Endothelial cell of umbilical vein (primary cell): ENCODE measurements at regions not wholly inside any gene's neighbourhood (a gene's known extent, or its start where the extent isn't known, plus 50 kb on each side); places are given as distances from the start of the nearest gene placed in this dataset.
"Not testable (repeated sequence)": the region's sequence is repeated elsewhere in the genome, so short reads cannot be mapped to it uniquely, and the experiment has no call there.

ENCODE experiments used
- BruUV-seq: library from RNA; stranded (reverse); fragments of 400-500 nt; replicated peaks from 2 replicates; lab custom pipeline; 2021; lab: Mats Ljungman, UMichigan
- CTCF ChIA-PET: fragments of 300-600, 350-600 bp; sonication (Branson Sonifier 250); formaldehyde crosslinking; loops from one replicate; lab custom pipeline; 2021; ENCODE audit warnings: antibody characterized with exemption, inconsistent platforms; lab: Charles Lee
- POLR2A ChIA-PET: fragments of 300-600, 350-600 bp; sonication (Branson Sonifier 250); formaldehyde crosslinking; loops from one replicate; lab custom pipeline; 2021; ENCODE audit warnings: antibody characterized with exemption, inconsistent platforms; lab: Charles Lee
- DNase-seq: peaks from one replicate; pipeline ENCODE4 v3.0.0-alpha.2; 2011; ENCODE audit warnings: low read depth, low spot score
- FAIRE-seq: peaks from 2 replicates; lab custom pipeline; 2011; peaks lifted over from hg19 to GRCh38; lab: Jason Lieb, UNC
- H2AFZ ChIP-seq: 2 replicates; pipeline ENCODE4 v1.6.0; 2012; ENCODE audit warnings: low read depth, low read length, control low read depth, inconsistent platforms
- H3K27ac ChIP-seq: 2 replicates; pipeline ENCODE4 v1.5.1; 2011; ENCODE audit warnings: low read depth, mild to moderate bottlenecking, control low read depth, low read length, moderate library complexity; ENCODE audit not compliant: insufficient read depth
- H3K27me3 ChIP-seq, 2 experiments: 2 replicates each; pipeline versions ENCODE4 v1.6.0 to v1.6.1; 2011; ENCODE audit warnings: low read length in 2 of 2, mixed read lengths in 1 of 2; ENCODE audit not compliant: control insufficient read depth in 2 of 2, insufficient read depth in 2 of 2
- H3K36me3 ChIP-seq, 2 experiments: 2 replicates in 1 of 2; 3 replicates in 1 of 2; pipeline ENCODE4 v1.5.1; 2011; ENCODE audit warnings: low read length in 2 of 2, mild to moderate bottlenecking in 1 of 2, moderate library complexity in 1 of 2; ENCODE audit not compliant: control insufficient read depth in 2 of 2, insufficient read depth in 2 of 2; ENCODE audit errors: extremely low read depth in 1 of 2
- H3K4me1 ChIP-seq: 3 replicates; pipeline ENCODE4 v1.5.1; 2011; ENCODE audit warnings: mild to moderate bottlenecking, low read length; ENCODE audit not compliant: control insufficient read depth, insufficient read depth; ENCODE audit errors: extremely low read depth
- H3K4me2 ChIP-seq: 2 replicates; pipeline ENCODE4 v1.6.1; 2011; ENCODE audit warnings: low read length, control low read depth, mixed read lengths; ENCODE audit not compliant: insufficient read depth
- H3K4me3 ChIP-seq, 3 experiments: fragments of 200-600 bp in 1 of 3; sonication (generic), shearing (Covaris generic) in 1 of 3; replicated peaks in 1 of 3; 2 replicates each; pipeline ENCODE4 v1.5.1; 2011 to 2016; ENCODE audit warnings: control low read depth in 3 of 3, low read length in 3 of 3, mild to moderate bottlenecking in 2 of 3, inconsistent platforms in 1 of 3, low read depth in 1 of 3, moderate library complexity in 1 of 3; ENCODE audit not compliant: insufficient read depth in 1 of 3
- H3K79me2 ChIP-seq: 2 replicates; pipeline ENCODE4 v1.6.0; 2012; ENCODE audit warnings: low read length, inconsistent platforms; ENCODE audit not compliant: control insufficient read depth, insufficient read depth
- H3K9ac ChIP-seq: replicated peaks from 2 replicates; pipeline ENCODE3; 2011; ENCODE audit warnings: low read length, control low read depth; ENCODE audit not compliant: insufficient read depth; ENCODE audit errors: extremely low read depth
- H3K9me1 ChIP-seq: replicated peaks from 3 replicates; pipeline ENCODE4 v1.6.0; 2011; ENCODE audit warnings: mild to moderate bottlenecking, low read length; ENCODE audit not compliant: control insufficient read depth, insufficient read depth; ENCODE audit errors: extremely low read depth
- H3K9me3 ChIP-seq: replicated peaks from 2 replicates; pipeline ENCODE4 v1.5.1; 2012; ENCODE audit warnings: low read length, inconsistent platforms; ENCODE audit not compliant: control insufficient read depth, insufficient read depth
- H4K20me1 ChIP-seq: replicated peaks from 2 replicates; pipeline ENCODE3; 2011; ENCODE audit warnings: mild to moderate bottlenecking, low read length; ENCODE audit not compliant: control insufficient read depth, insufficient read depth; ENCODE audit errors: extremely low read depth
- CTCF ChIP-seq, 2 donors: IDR thresholded peaks; 1 replicate in 1 of 2; 2 replicates in 1 of 2; pipeline ENCODE4 v1.5.1; 2011; ENCODE audit warnings: low read length in 2 of 2, mild to moderate bottlenecking in 2 of 2, moderate library complexity in 2 of 2, control low read depth in 1 of 2, inconsistent platforms in 1 of 2, low read depth in 1 of 2; ENCODE audit not compliant: insufficient read depth in 1 of 2; ENCODE audit errors: extremely low read depth in 1 of 2
- EZH2 ChIP-seq: IDR thresholded peaks from 2 replicates; pipeline ENCODE4 v1.6.1; 2012; ENCODE audit warnings: borderline replicate concordance, low read depth, mild to moderate bottlenecking, moderate library complexity, low read length, inconsistent platforms; ENCODE audit not compliant: severe bottlenecking
- FOS ChIP-seq: IDR thresholded peaks from 2 replicates; pipeline ENCODE4 v1.6.1; 2011; ENCODE audit warnings: mild to moderate bottlenecking, low read length, moderate library complexity, borderline replicate concordance; ENCODE audit not compliant: insufficient read depth
- GATA2 ChIP-seq: IDR thresholded peaks from 2 replicates; pipeline ENCODE4 v1.7.0; 2011; ENCODE audit warnings: low read depth, mild to moderate bottlenecking, moderate library complexity, mixed read lengths, low read length; ENCODE audit not compliant: insufficient read length, insufficient read depth
- JUN ChIP-seq: IDR thresholded peaks from 2 replicates; pipeline ENCODE4 v1.6.1; 2011; ENCODE audit warnings: borderline replicate concordance, low read depth; ENCODE audit not compliant: insufficient read length, insufficient read depth
- MAX ChIP-seq: IDR thresholded peaks from 2 replicates; pipeline ENCODE4 v1.6.1; 2011; ENCODE audit not compliant: insufficient read depth, insufficient read length
- MYC ChIP-seq: IDR thresholded peaks from one replicate; pipeline ENCODE4 v1.6.1; 2011; ENCODE audit warnings: mild to moderate bottlenecking, low read depth, low read length
- POLR2A ChIP-seq: IDR thresholded peaks from 2 replicates; pipeline ENCODE4 v1.6.1; 2012; ENCODE audit warnings: low read depth, mild to moderate bottlenecking, control low read depth, low read length
- POLR2AphosphoS5 ChIP-seq: IDR thresholded peaks from 2 replicates; pipeline ENCODE4 v1.6.1; 2012; ENCODE audit warnings: low read depth, mild to moderate bottlenecking, control low read depth, low read length, moderate library complexity; ENCODE audit not compliant: insufficient read depth
- dilution Hi-C: fragments of 300-500 bp; cut with MboI; formaldehyde crosslinking; loops from one replicate; pipeline ENCODE4 v1.15.0; 2019; ENCODE audit warnings: low sequenced_read_pairs; ENCODE audit not compliant: extremely low pct_ligation_motif_present
- intact Hi-C: fragments of 100-400 bp; cut with micrococcal nuclease; formaldehyde crosslinking; loops from one replicate; pipeline ENCODE4 v1.10.0; 2022

- dilution Hi-C loops (no loop called here), intact Hi-C loops (no loop called here)
- H2AFZ ChIP-seq = no peak overlapping the region
- no TSS peak for BruUV-seq
- DNase-seq (no peak), FAIRE-seq (no peak)
- no peak for TF ChIP-seq CTCF (IDR thresholded peaks at IDR 0.05; ENCODE audit: extremely low read depth in 1 of 2, insufficient read depth in 1 of 2, low read depth in 1 of 2, low read length in 2 of 2)
- no peak for TF ChIP-seq MAX
- no peak for TF ChIP-seq EZH2
- TF ChIP-seq JUN = no peak
- no peak for TF ChIP-seq POLR2AphosphoS5
- TF ChIP-seq POLR2A = no peak
- no peak for TF ChIP-seq FOS
- no peak for TF ChIP-seq MYC
- no peak for TF ChIP-seq GATA2
- H3K9ac ChIP-seq = no peak overlapping the region
- no peaks in the 10 kb centered on the region for H3K79me2 ChIP-seq
- no peak overlapping the region for H3K27ac ChIP-seq
- no peaks in the 10 kb centered on the region for H3K4me1 ChIP-seq
- no peaks in the 10 kb centered on the region for H3K9me3 ChIP-seq
- no peak overlapping the region for H3K4me2 ChIP-seq
- H4K20me1 ChIP-seq = no peaks in the 10 kb centered on the region
- H3K9me1 ChIP-seq = no peaks in the 10 kb centered on the region
- CTCF ChIA-PET = interaction anchor here (1.8 kb wide), 1 partner anchor 24 kb away, joined by 10 read pairs; no protein-coding TSS in a partner anchor
- POLR2A ChIA-PET = no interaction called here
- no peaks in the 10 kb centered on the region for H3K36me3 ChIP-seq
- no peaks in the 10 kb centered on the region for H3K27me3 ChIP-seq
- no peak overlapping the region for H3K4me3 ChIP-seq
Observed at GRCh38 chr7:4607311-4607729, 74.8 kb upstream of the FOXK1 start.

- H2AFZ ChIP-seq, BruUV-seq, H3K4me3 ChIP-seq, H3K9me3 ChIP-seq, H3K4me2 ChIP-seq, DNase-seq, H3K27ac ChIP-seq, dilution Hi-C loops, H3K9ac ChIP-seq, POLR2A ChIA-PET, FAIRE-seq, H3K9me1 ChIP-seq, H3K27me3 ChIP-seq, H4K20me1 ChIP-seq, H3K36me3 ChIP-seq, intact Hi-C loops, H3K79me2 ChIP-seq: not testable (repeated sequence)
- H3K4me1 ChIP-seq = peaks cover 12% of the 10 kb centered on the region
- CTCF ChIA-PET = interaction anchor here (5.2 kb wide), 1 partner anchor 21 kb away, joined by 45 read pairs; no protein-coding TSS in a partner anchor
Observed at GRCh38 chr7:4609576-4609975, 72.5 kb upstream of the FOXK1 start.
